ENCODE measurements at regions not wholly inside any gene's neighbourhood (a gene's known extent, or its start where the extent isn't known, plus 50 kb on each side); places are given as distances from the start of the nearest gene placed in this dataset.
"Not testable (repeated sequence)": the region's sequence is repeated elsewhere in the genome, so short reads cannot be mapped to it uniquely, and the experiment has no call there.

GRCh38 chr2:192535956-192536921 is 341.5 kb upstream of the TMEFF2 start:
- H3K4me1 ChIP-seq (ENCODE audit: control insufficient read depth, insufficient read depth, low read length, poor library complexity, severe bottlenecking), result no peaks in the 10 kb centered on the region
- no peaks in the 10 kb centered on the region for H3K27me3 ChIP-seq (replicated peaks; ENCODE audit: control insufficient read depth, insufficient read depth, low read length, poor library complexity, severe bottlenecking)
- H3K4me3 ChIP-seq (ENCODE audit: insufficient read depth, low read depth, low read length, poor library complexity, severe bottlenecking), result no peak overlapping the region
- no peaks in the 10 kb centered on the region for H3K36me3 ChIP-seq (ENCODE audit: control insufficient read depth, insufficient read depth, low read length)
- no peak for DNase-seq
- no peaks in the 10 kb centered on the region for H3K9me3 ChIP-seq (ENCODE audit: control insufficient read depth, low read length)
- H3K27ac ChIP-seq (ENCODE audit: insufficient read depth, low read length, poor library complexity, severe bottlenecking), result no peak overlapping the region

GRCh38 chr2:192534072-192534471 is 339.3 kb upstream of the TMEFF2 start:
- Histone ChIP-seq H3K9me3 (ENCODE audit: control insufficient read depth, low read length) (no peaks in the 10 kb centered on the region), H3K4me3 (ENCODE audit: insufficient read depth, low read depth, low read length, poor library complexity, severe bottlenecking) (no peak overlapping the region), H3K4me1 (ENCODE audit: control insufficient read depth, insufficient read depth, low read length, poor library complexity, severe bottlenecking) (no peaks in the 10 kb centered on the region), H3K27me3 (replicated peaks; ENCODE audit: control insufficient read depth, insufficient read depth, low read length, poor library complexity, severe bottlenecking) (no peaks in the 10 kb centered on the region), H3K36me3 (ENCODE audit: control insufficient read depth, insufficient read depth, low read length) (no peaks in the 10 kb centered on the region), H3K27ac (ENCODE audit: insufficient read depth, low read length, poor library complexity, severe bottlenecking) (no peak overlapping the region)
- no peak for DNase-seq

GRCh38 chr2:192524642-192525251 is 330.0 kb upstream of the TMEFF2 start:
- not testable (repeated sequence) for H3K9me3 ChIP-seq (ENCODE audit: control insufficient read depth, low read length); H3K27ac ChIP-seq (ENCODE audit: insufficient read depth, low read length, poor library complexity, severe bottlenecking); DNase-seq; H3K4me3 ChIP-seq (ENCODE audit: insufficient read depth, low read depth, low read length, poor library complexity, severe bottlenecking); H3K4me1 ChIP-seq (ENCODE audit: control insufficient read depth, insufficient read depth, low read length, poor library complexity, severe bottlenecking); H3K36me3 ChIP-seq (ENCODE audit: control insufficient read depth, insufficient read depth, low read length); H3K27me3 ChIP-seq (replicated peaks; ENCODE audit: control insufficient read depth, insufficient read depth, low read length, poor library complexity, severe bottlenecking)

GRCh38 chr2:192524214-192524613 is 329.5 kb upstream of the TMEFF2 start:
- H3K4me3 ChIP-seq (ENCODE audit: insufficient read depth, low read depth, low read length, poor library complexity, severe bottlenecking); H3K9me3 ChIP-seq (ENCODE audit: control insufficient read depth, low read length); H3K36me3 ChIP-seq (ENCODE audit: control insufficient read depth, insufficient read depth, low read length); H3K27me3 ChIP-seq (replicated peaks; ENCODE audit: control insufficient read depth, insufficient read depth, low read length, poor library complexity, severe bottlenecking); H3K27ac ChIP-seq (ENCODE audit: insufficient read depth, low read length, poor library complexity, severe bottlenecking); DNase-seq; H3K4me1 ChIP-seq (ENCODE audit: control insufficient read depth, insufficient read depth, low read length, poor library complexity, severe bottlenecking): not testable (repeated sequence)

- Histone ChIP-seq H3K27ac (ENCODE audit: insufficient read depth, low read length, poor library complexity, severe bottlenecking) (no peak overlapping the region), H3K27me3 (replicated peaks; ENCODE audit: control insufficient read depth, insufficient read depth, low read length, poor library complexity, severe bottlenecking) (no peaks in the 10 kb centered on the region)
- DNase-seq, result no peak
Measured at GRCh38 chr2:192515937-192516336, 321.2 kb upstream of the TMEFF2 start.

GRCh38 chr2:192513575-192513974 is 318.8 kb upstream of the TMEFF2 start:
- no peak for DNase-seq
- no peak overlapping the region for H3K27ac ChIP-seq (ENCODE audit: insufficient read depth, low read length, poor library complexity, severe bottlenecking)
- H3K36me3 ChIP-seq (ENCODE audit: control insufficient read depth, insufficient read depth, low read length), result no peaks in the 10 kb centered on the region
- H3K4me1 ChIP-seq (ENCODE audit: control insufficient read depth, insufficient read depth, low read length, poor library complexity, severe bottlenecking), result no peaks in the 10 kb centered on the region
- no peaks in the 10 kb centered on the region for H3K27me3 ChIP-seq (replicated peaks; ENCODE audit: control insufficient read depth, insufficient read depth, low read length, poor library complexity, severe bottlenecking)
- H3K4me3 ChIP-seq (ENCODE audit: insufficient read depth, low read depth, low read length, poor library complexity, severe bottlenecking), result no peak overlapping the region
- H3K9me3 ChIP-seq (ENCODE audit: control insufficient read depth, low read length), result no peaks in the 10 kb centered on the region

More at GRCh38 chr2:192515937-192516336, 321.2 kb upstream of the TMEFF2 start:
- no peak overlapping the region for H3K4me3 ChIP-seq (ENCODE audit: insufficient read depth, low read depth, low read length, poor library complexity, severe bottlenecking)
- H3K36me3 ChIP-seq (ENCODE audit: control insufficient read depth, insufficient read depth, low read length), result no peaks in the 10 kb centered on the region
- H3K9me3 ChIP-seq (ENCODE audit: control insufficient read depth, low read length), result no peaks in the 10 kb centered on the region
- H3K4me1 ChIP-seq (ENCODE audit: control insufficient read depth, insufficient read depth, low read length, poor library complexity, severe bottlenecking), result no peaks in the 10 kb centered on the region

- not testable (repeated sequence) for H3K36me3 ChIP-seq (ENCODE audit: control insufficient read depth, insufficient read depth, low read length); H3K27me3 ChIP-seq (replicated peaks; ENCODE audit: control insufficient read depth, insufficient read depth, low read length, poor library complexity, severe bottlenecking); DNase-seq; H3K9me3 ChIP-seq (ENCODE audit: control insufficient read depth, low read length); H3K4me1 ChIP-seq (ENCODE audit: control insufficient read depth, insufficient read depth, low read length, poor library complexity, severe bottlenecking); H3K27ac ChIP-seq (ENCODE audit: insufficient read depth, low read length, poor library complexity, severe bottlenecking); H3K4me3 ChIP-seq (ENCODE audit: insufficient read depth, low read depth, low read length, poor library complexity, severe bottlenecking)
Measured at GRCh38 chr2:192507836-192508450, 313.2 kb upstream of the TMEFF2 start.

GRCh38 chr2:192500550-192501200 is 305.9 kb upstream of the TMEFF2 start:
- H3K4me3 ChIP-seq (ENCODE audit: insufficient read depth, low read depth, low read length, poor library complexity, severe bottlenecking), result no peak overlapping the region
- no peak for DNase-seq

GRCh38 chr2:192499476-192499875 is 304.7 kb upstream of the TMEFF2 start:
- H3K27ac ChIP-seq (ENCODE audit: insufficient read depth, low read length, poor library complexity, severe bottlenecking), result no peak overlapping the region
- H3K4me1 ChIP-seq (ENCODE audit: control insufficient read depth, insufficient read depth, low read length, poor library complexity, severe bottlenecking), result no peaks in the 10 kb centered on the region
- no peaks in the 10 kb centered on the region for H3K27me3 ChIP-seq (replicated peaks; ENCODE audit: control insufficient read depth, insufficient read depth, low read length, poor library complexity, severe bottlenecking)
- H3K9me3 ChIP-seq (ENCODE audit: control insufficient read depth, low read length), result no peaks in the 10 kb centered on the region
- no peaks in the 10 kb centered on the region for H3K36me3 ChIP-seq (ENCODE audit: control insufficient read depth, insufficient read depth, low read length)
- no peak overlapping the region for H3K4me3 ChIP-seq (ENCODE audit: insufficient read depth, low read depth, low read length, poor library complexity, severe bottlenecking)
- DNase-seq, result no peak

More at GRCh38 chr2:192500550-192501200, 305.9 kb upstream of the TMEFF2 start:
- H3K27me3 ChIP-seq (replicated peaks; ENCODE audit: control insufficient read depth, insufficient read depth, low read length, poor library complexity, severe bottlenecking), result no peaks in the 10 kb centered on the region
- H3K27ac ChIP-seq (ENCODE audit: insufficient read depth, low read length, poor library complexity, severe bottlenecking), result no peak overlapping the region
- H3K4me1 ChIP-seq (ENCODE audit: control insufficient read depth, insufficient read depth, low read length, poor library complexity, severe bottlenecking), result no peaks in the 10 kb centered on the region
- no peaks in the 10 kb centered on the region for H3K36me3 ChIP-seq (ENCODE audit: control insufficient read depth, insufficient read depth, low read length)
- no peaks in the 10 kb centered on the region for H3K9me3 ChIP-seq (ENCODE audit: control insufficient read depth, low read length)
